Spleen (tissue), 7 donors: ENCODE measurements at regions not wholly inside any gene's neighbourhood (a gene's known extent, or its start where the extent isn't known, plus 50 kb on each side); places are given as distances from the start of the nearest gene placed in this dataset.

Experiments
- POLR2A ChIP-seq, 3 donors: fragments of 450-650 bp; IDR thresholded peaks; one replicate each; pipeline ENCODE4 v1.5.1; 2017; ENCODE audit warnings: antibody characterized with exemption in 3 of 3, mild to moderate bottlenecking in 1 of 3
- POLR2AphosphoS5 ChIP-seq, 3 donors: sonication (generic); formaldehyde crosslinking; IDR thresholded peaks; one replicate each; pipeline ENCODE4 v1.5.1; 2017; ENCODE audit warnings: antibody characterized with exemption in 3 of 3
- TF ChIP-seq, protein P1 (sequence below), 11 experiments: fragments of 200-600 bp in 7 of 11; fragments of 450-650 bp in 4 of 11; sonication (generic) in 4 of 11; IDR thresholded peaks in 8 of 11; conservative IDR thresholded peaks in 3 of 11; 1 replicate in 7 of 11; 2 replicates in 4 of 11; pipeline versions ENCODE4 v1.4.0 to v1.8.0; 2016 to 2021; ENCODE audit warnings: antibody characterized with exemption in 11 of 11, inconsistent platforms in 4 of 11, mild to moderate bottlenecking in 1 of 11
- donor health status: DM: no; HTN: no; CAD: no; lungs with moderate emphysema.
- donor health status: DM: no; HTN: no; CAD: no.
- donor health status: DM: no; HTN: no; CAD: no.

DNA sequence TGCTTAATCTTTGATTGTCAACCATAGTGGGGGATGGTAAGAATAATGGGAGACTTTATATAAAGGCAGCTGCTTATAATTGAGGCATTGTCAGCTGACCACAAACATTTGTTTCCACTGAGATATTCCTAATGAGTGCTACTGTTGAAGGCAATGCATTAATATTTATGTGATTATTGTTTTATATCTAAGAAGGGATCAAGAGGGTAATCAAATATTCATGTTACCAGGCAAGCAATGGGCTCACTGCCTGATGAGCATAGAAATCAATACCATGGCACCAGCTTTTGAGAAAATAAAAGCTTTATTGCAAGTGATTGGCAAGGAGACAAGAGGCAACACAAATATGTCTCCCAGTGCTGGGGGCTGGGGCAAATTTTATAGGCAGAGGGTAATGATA is 706.7 kb upstream of the ADAMTS5 start:
- TF ChIP-seq POLR2A (IDR thresholded peaks at IDR 0.05) (no peak), POLR2AphosphoS5 (IDR thresholded peaks at IDR 0.05) (no peak)
- TF ChIP-seq, protein P1, sequence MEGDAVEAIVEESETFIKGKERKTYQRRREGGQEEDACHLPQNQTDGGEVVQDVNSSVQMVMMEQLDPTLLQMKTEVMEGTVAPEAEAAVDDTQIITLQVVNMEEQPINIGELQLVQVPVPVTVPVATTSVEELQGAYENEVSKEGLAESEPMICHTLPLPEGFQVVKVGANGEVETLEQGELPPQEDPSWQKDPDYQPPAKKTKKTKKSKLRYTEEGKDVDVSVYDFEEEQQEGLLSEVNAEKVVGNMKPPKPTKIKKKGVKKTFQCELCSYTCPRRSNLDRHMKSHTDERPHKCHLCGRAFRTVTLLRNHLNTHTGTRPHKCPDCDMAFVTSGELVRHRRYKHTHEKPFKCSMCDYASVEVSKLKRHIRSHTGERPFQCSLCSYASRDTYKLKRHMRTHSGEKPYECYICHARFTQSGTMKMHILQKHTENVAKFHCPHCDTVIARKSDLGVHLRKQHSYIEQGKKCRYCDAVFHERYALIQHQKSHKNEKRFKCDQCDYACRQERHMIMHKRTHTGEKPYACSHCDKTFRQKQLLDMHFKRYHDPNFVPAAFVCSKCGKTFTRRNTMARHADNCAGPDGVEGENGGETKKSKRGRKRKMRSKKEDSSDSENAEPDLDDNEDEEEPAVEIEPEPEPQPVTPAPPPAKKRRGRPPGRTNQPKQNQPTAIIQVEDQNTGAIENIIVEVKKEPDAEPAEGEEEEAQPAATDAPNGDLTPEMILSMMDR (IDR thresholded peaks at IDR 0.05 in 8 of 11, conservative IDR thresholded peaks at IDR 0.05 in 3 of 11): no peak
